GM19452 (cell line): ENCODE measurements at regions not wholly inside any gene's neighbourhood (a gene's known extent, or its start where the extent isn't known, plus 50 kb on each side); places are given as distances from the start of the nearest gene placed in this dataset.
"Not testable (repeated sequence)": the region's sequence is repeated elsewhere in the genome, so short reads cannot be mapped to it uniquely, and the experiment has no call there.

Experiments
- ATAC-seq: cut with Tn5 transposase; IDR thresholded peaks from one replicate; pipeline ENCODE4 v1.9.1; 2021; ENCODE audit not compliant: unreplicated experiment

DNA sequence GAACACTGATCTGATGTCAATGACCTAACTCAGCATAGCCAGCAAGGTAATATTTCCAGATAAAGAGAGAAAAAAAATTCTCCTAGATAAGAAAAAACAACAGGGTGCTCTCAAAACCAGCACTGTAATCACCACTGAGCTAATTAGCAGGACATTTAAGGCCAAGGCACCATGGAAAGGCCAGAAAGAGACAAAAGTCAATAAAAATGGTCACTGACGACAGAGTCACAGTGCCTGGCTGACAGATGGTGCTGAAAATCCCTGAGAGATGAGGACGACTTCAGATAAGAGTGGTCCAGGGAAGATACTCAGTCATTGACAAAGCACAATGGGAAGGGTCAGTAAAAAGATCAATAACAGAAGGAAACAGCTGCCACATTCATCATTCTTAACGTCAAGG is 186.7 kb downstream of the SPATA31A6 start:
- ATAC-seq = not testable (repeated sequence)

DNA sequence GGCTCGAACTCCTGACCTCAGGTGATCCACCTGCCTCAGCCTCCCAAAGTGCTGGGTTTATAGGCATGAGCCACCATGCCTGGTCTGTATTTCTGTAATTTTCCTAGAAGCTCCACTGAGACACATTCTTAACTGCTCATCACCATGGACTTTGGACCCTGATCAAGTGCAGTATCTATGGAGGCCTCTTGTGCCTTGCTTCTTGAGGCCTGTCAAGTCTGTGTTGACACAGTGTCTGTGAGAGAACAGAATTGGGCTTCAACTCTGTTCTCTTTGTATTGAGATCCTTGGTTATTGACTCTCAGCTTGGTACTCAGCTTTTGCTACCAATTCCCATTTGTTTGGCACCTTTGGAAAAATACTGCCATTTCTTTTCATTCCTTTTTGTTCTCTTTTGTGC is 188.0 kb downstream of the SPATA31A6 start:
- not testable (repeated sequence) for ATAC-seq

DNA sequence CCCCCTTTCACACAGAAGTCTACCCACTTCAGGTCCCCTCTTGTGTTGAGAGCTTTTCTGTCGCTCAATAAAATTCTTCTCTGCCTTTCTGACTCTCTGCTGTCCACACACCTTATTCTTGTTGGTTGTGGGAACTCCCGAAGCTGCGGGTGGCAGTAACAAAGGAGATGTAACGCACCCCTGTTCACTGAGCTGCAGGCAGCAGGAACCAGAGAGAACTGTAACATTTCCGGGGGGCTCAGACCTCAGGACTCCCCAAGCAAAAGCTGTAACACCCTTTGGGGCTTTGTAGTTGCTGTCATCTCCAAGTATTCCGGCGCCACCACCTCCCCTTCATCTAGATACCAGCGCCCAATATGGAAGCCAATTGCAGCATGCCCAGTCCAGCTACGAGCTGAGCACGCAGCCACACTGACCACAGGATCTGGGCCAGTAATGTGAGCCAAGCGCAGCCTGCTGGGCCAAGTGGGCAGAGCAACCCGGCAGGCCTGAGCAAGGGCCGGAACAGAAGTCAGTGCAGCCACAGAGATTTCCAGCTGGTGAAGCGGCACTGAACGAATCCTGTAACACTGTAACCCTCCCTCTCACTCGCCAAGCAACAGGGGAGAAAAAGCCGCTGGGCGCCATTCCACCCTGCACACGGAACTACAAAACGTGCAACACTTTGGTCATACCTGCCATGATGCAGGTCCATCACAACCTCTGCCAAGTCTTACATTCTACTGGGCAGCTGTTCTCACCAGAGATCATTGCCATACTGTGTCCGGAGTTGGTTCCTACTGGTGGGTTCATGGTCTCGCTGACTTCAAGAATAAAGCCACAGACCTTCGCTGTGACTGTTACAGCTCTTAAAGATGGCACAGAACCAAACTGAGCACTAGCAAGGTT is 194.3 kb downstream of the SPATA31A6 start:
- ATAC-seq = not testable (repeated sequence)

- ATAC-seq = no peak
Measured at GRCh38 chr9:42378418-42378815, 195.0 kb downstream of the SPATA31A6 start.

DNA sequence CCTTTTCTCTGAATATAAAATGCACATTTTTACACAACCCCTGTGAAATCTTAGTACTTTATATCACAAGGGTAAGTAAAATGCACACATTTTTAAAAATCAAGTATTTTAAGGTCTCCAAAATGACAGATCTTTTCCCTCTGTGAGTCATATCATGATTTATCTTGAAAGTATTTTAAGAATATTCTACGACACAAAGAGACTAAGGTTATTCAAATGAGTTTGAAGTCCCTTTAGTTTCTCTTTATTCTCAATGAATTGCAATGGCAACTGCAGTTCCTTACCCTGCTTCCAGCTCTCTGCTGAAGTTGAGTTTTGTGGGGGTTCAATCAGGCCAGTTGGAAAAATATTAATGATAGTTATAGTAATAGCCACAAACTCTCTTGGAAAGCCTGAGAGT is 196.1 kb downstream of the SPATA31A6 start:
- not testable (repeated sequence) for ATAC-seq

GRCh38 chr9:42384585-42384984 is 201.1 kb downstream of the SPATA31A6 start:
- not testable (repeated sequence) for ATAC-seq

- not testable (repeated sequence) for ATAC-seq
Measured at GRCh38 chr9:42385574-42386120, 202.2 kb downstream of the SPATA31A6 start.

- no peak for ATAC-seq
Measured at GRCh38 chr9:42386477-42386876, 203.0 kb downstream of the SPATA31A6 start.

DNA sequence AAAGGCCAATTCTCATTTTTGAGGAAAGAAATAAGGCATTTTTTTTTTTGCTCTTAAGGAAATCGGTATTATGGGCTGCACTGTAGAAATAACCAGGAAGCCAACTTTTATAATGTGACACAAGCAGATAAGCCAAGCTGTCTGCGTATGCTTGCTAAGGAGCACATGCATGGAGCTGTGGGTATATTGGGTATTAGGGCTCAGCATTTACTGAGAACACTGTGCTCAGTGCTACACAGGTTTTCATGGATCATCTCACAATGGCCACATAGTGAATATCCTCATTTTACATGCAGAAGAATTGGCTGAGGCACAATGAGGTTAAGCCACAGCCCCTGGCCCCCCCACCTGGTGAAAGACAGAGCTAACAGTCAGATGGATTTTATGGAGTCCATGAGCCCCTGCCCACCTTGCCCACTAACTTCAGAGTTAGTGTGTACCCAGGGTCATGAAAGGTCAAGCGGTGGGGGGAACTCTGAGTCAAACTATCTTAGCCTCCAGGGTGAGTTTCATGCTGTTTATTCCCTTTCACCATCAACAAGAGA is 204.8 kb downstream of the SPATA31A6 start:
- ATAC-seq = no peak

DNA sequence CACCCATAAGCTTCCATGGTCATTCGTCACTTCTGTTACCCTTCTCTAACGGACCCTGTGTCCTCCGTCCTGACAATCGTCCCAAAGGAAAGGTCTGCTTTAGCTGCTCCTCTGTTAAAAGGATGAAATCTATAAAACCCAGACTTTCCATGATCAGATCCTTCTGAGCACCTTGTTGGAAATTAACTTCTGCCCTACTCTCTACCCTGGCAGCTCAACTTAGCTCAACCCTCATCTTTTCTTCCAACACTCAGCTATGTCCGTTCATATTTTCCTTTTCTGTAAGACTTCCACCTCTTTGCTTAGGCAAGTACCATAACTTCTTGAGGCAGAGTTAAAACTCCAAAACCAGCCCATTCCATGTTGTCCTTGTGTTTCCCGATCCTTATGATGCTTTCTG is 205.4 kb downstream of the SPATA31A6 start:
- no peak for ATAC-seq

DNA sequence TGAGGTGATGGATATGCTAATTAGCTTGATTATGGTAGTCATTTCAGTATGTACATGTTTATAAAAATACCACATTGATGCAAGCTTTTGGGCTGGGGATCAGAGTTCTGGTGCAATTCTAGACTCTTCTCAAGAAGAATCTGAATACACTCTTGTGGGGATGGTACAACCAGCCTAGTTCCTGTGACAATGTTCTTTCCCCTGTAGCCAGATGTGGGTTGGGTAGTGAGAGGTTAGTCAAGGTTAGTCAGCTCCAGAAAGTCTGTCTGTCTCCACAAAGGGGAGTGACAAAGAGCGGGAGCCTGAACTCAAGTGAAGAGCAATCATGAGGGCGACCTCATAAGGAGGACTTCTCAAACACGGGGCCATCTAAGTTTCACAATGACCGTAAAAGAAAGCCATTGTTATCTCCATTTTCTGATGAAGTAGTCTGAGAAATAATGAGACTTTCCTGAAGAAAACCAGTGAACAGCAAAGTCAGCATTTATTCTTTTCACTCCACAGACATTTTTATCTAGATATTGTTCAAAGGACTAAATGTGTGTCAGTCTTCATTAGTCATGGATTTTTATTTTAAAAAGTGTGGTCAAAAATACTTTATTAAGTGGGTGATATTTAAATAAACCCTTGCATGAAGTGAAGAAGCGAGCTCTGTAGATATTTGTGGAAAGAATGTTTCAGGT is 209.5 kb downstream of the SPATA31A6 start:
- ATAC-seq = peak; percentile 65

GRCh38 chr9:42396318-42396717 is 212.9 kb downstream of the SPATA31A6 start:
- no peak for ATAC-seq

DNA sequence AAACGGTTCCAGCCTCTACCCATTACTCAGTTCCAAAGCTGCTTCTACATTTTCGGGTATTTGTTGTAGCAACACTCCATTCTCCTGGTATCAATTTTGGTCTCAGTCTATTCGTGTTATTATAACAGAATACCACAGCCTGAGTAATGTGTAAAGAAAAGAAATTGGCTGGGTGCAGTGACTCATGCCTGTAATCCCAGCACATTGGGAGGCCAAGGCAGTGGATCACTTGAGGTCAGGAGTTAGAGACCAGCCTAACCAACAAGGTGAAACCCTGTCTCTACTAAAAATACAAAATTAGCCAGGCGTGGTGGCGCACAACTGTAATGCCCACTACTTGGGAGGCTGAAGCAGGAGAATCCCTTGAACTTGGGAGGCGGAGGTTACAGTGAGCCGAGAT is 213.9 kb downstream of the SPATA31A6 start:
- not testable (repeated sequence) for ATAC-seq

DNA sequence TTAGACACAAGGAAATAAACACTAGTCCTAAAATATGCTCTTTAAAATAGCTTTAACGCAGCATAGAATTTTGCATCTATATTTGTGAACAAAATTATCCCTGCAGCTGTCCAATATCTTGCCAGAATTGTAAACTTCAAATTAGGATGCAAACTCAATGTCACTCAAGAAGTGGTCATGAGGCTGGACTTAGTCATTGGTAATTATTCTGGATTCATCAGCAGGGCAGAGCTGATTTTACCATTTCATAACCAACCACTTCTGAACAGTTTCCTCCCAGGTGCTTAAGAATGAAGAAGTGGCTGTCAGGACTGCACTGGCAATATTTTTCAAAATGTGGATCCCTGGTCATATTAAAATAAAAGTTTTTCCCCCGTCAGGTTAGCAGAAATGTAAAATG is 219.5 kb downstream of the SPATA31A6 start:
- ATAC-seq = not testable (repeated sequence)

DNA sequence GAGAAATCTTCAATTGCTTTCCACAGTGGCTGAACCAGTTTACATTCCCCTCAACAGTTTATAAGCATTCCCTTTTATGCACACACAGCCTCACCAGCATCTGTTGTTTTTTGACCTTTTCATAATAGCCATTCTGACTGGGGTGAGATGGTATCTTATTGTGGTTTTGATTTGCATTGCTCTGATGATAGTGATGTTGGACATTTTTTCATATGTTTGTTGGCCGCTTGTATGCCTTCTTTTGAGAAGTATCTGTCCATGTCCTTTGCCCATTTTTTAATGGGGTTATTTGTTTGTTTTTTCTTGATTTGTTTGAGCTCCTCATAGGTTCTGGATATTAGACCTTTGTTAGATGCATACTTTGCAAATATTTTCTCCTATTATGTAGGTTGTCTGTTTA is 226.1 kb downstream of the SPATA31A6 start:
- not testable (repeated sequence) for ATAC-seq

- ATAC-seq = not testable (repeated sequence)
Measured at GRCh38 chr9:42412354-42412753, 228.9 kb downstream of the SPATA31A6 start.

- not testable (repeated sequence) for ATAC-seq
Measured at GRCh38 chr9:42414865-42415264, 231.4 kb downstream of the SPATA31A6 start.

- not testable (repeated sequence) for ATAC-seq
Measured at GRCh38 chr9:42419652-42420051, 236.2 kb downstream of the SPATA31A6 start.

GRCh38 chr9:42420324-42420723 is 236.9 kb downstream of the SPATA31A6 start:
- ATAC-seq = peak; percentile 74

DNA sequence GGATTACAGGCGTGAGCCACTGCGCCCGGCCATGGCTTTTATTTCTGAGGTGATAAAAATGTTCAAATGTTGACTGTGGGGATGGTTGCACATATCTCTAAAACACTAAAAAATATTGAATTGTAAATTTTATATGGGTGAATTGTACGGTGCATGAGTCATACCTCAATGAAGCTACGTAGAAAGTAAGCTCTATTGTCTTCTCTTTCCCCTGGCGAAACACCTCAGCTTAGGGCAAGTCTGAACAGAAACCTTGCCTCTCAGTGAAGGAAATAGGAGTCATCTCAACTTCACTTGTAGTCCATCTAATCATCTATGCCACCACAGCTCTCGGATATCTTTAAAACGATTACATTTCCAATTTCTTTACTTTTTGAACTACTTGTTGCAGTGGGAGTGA is 238.2 kb downstream of the SPATA31A6 start:
- not testable (repeated sequence) for ATAC-seq
